Right lobe of liver (tissue), 4 donors: ENCODE measurements at regions not wholly inside any gene's neighbourhood (a gene's known extent, or its start where the extent isn't known, plus 50 kb on each side); places are given as distances from the start of the nearest gene placed in this dataset.

Experiments used
- CTCF ChIP-seq, 4 donors: fragments of 200-600 bp in 3 of 4; fragments of 450-650 bp in 1 of 4; IDR thresholded peaks; one replicate each; pipeline versions ENCODE4 v1.5.1 to v1.8.0; 2016 to 2022; ENCODE audit warnings: antibody characterized with exemption in 4 of 4, mild to moderate bottlenecking in 2 of 4
- POLR2A ChIP-seq: fragments of 450-650 bp; IDR thresholded peaks from one replicate; pipeline ENCODE4 v1.6.1; 2017; ENCODE audit warnings: antibody characterized with exemption, mild to moderate bottlenecking
- donor health status: DM: no; HTN: no; CAD: no.
- donor health status: DM: no; HTN: no; CAD: no.
- donor health status: DM: no; HTN: yes; CAD: no.

- TF ChIP-seq CTCF (IDR thresholded peaks at IDR 0.05) (no peak), POLR2A (no peak)
Observed at GRCh38 chr10:47230482-47230881, 69.5 kb upstream of the GDF10 start.
